ENCODE measurements at regions not wholly inside any gene's neighbourhood (a gene's known extent, or its start where the extent isn't known, plus 50 kb on each side); places are given as distances from the start of the nearest gene placed in this dataset.
A peak's percentile ranks its signal among the peaks of the same experiment; 100 is the strongest.

GRCh38 chr2:56531668-56532420, 348.1 kb downstream of the CCDC85A start:
- ATAC-seq (peak in 1 of 4 donors; percentile 53), DNase-seq (no peak)
- H3K9me3 ChIP-seq = no peaks in the 10 kb centered on the region
- no peaks in the 10 kb centered on the region for H3K27me3 ChIP-seq (ENCODE audit: insufficient read depth in 3 of 3, low read length in 2 of 3)
- H3K27ac ChIP-seq = no peak overlapping the region
- no peak for TF ChIP-seq CTCF (IDR thresholded peaks at IDR 0.05)
- no peaks in the 10 kb centered on the region for H3K4me1 ChIP-seq
- H3K36me3 ChIP-seq (ENCODE audit: insufficient read depth in 1 of 2, low read depth in 1 of 2) = no peaks in the 10 kb centered on the region
- intact Hi-C loops (cut with DNase I) = no loop called here
- no peak overlapping the region for H3K4me3 ChIP-seq

GRCh38 chr2:56534321-56534720, 350.5 kb downstream of the CCDC85A start:
- no peak overlapping the region for H3K27ac ChIP-seq
- ATAC-seq (no peak), DNase-seq (no peak)
- no peaks in the 10 kb centered on the region for H3K36me3 ChIP-seq (ENCODE audit: insufficient read depth in 1 of 2, low read depth in 1 of 2)
- no peaks in the 10 kb centered on the region for H3K27me3 ChIP-seq (ENCODE audit: insufficient read depth in 3 of 3, low read length in 2 of 3)
- TF ChIP-seq CTCF (IDR thresholded peaks at IDR 0.05) = no peak
- no peak overlapping the region for H3K4me3 ChIP-seq
- intact Hi-C loops (cut with DNase I) = no loop called here
- no peaks in the 10 kb centered on the region for H3K9me3 ChIP-seq
- 87 to 94% (median 93%) methylated on average over 2 of the region's 2 CpGs for WGBS, 3 donors
- H3K4me1 ChIP-seq = no peaks in the 10 kb centered on the region

- Histone ChIP-seq H3K27me3 (ENCODE audit: insufficient read depth in 3 of 3, low read length in 2 of 3) (no peaks in the 10 kb centered on the region), H3K4me3 (no peak overlapping the region), H3K36me3 (ENCODE audit: insufficient read depth in 1 of 2, low read depth in 1 of 2) (no peaks in the 10 kb centered on the region), H3K4me1 (no peaks in the 10 kb centered on the region), H3K9me3 (peaks cover 2% of the 10 kb centered on the region), H3K27ac (no peak overlapping the region)
- 59 to 73% (median 71%) methylated on average over 3 of the region's 3 CpGs for WGBS, 3 donors
- ATAC-seq (no peak), DNase-seq (no peak)
- TF ChIP-seq CTCF (IDR thresholded peaks at IDR 0.05) = no peak
- intact Hi-C loops (cut with DNase I) = no loop called here
Observed at GRCh38 chr2:56537756-56538155, 354.0 kb downstream of the CCDC85A start.

DNA sequence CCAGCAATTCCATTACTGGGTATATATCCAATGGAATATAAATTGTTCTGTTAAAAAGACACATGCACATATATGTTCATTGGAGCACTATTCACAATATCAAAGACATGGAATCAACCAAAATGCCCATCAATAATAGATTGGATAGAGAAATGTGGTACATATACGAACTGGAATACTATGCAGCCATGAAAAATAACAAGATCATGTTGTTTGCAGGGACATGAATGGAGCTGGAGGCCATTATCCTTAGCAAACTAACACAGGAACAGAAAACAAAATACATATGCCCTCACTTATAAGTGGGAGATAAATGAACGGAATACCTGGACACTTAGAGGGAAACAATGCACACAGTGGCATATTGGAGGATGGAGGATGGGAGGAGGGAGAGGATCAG, 355.8 kb downstream of the CCDC85A start:
- Histone ChIP-seq H3K27ac (no peak overlapping the region), H3K9me3 (peaks cover 2% of the 10 kb centered on the region), H3K4me3 (no peak overlapping the region), H3K36me3 (ENCODE audit: insufficient read depth in 1 of 2, low read depth in 1 of 2) (no peaks in the 10 kb centered on the region), H3K4me1 (no peaks in the 10 kb centered on the region), H3K27me3 (ENCODE audit: insufficient read depth in 3 of 3, low read length in 2 of 3) (no peaks in the 10 kb centered on the region)
- no peak for ATAC-seq
- WGBS, 3 donors = 81 to 86% (median 84%) methylated on average over 2 of the region's 2 CpGs
- no peak for TF ChIP-seq CTCF (IDR thresholded peaks at IDR 0.05)
- intact Hi-C loops (cut with DNase I) = no loop called here
- DNase-seq = no peak

DNA sequence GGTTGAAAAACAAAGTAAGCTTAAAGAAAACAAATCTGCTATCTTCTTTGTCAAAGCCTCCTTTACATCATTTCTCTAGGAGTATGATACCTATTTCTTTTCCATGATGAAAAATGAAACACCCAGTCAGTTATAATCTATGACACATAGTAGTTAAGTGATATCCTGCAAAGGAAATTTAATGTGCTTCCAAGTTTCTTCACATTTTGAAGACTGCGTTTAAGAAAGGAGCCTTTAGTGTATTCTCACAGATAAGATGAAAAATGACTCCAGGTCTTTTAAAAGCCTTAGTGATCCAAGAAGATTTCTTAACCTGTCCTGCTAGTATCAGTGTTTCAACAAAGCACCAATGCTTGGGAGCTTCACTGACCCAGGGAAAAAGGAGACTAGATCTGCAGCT, 356.7 kb downstream of the CCDC85A start:
- no peaks in the 10 kb centered on the region for H3K36me3 ChIP-seq (ENCODE audit: insufficient read depth in 1 of 2, low read depth in 1 of 2)
- no peak overlapping the region for H3K4me3 ChIP-seq
- intact Hi-C loops (cut with DNase I) = no loop called here
- DNase-seq = no peak
- ATAC-seq = no peak
- H3K4me1 ChIP-seq = no peaks in the 10 kb centered on the region
- TF ChIP-seq CTCF (IDR thresholded peaks at IDR 0.05) = no peak
- H3K9me3 ChIP-seq = peaks cover 2% of the 10 kb centered on the region
- WGBS, 3 donors = 47 to 63% (median 47%) methylated on average over 1 of the region's 1 CpG
- no peaks in the 10 kb centered on the region for H3K27me3 ChIP-seq (ENCODE audit: insufficient read depth in 3 of 3, low read length in 2 of 3)
- no peak overlapping the region for H3K27ac ChIP-seq
